HG02571 (cell line): ENCODE measurements at regions not wholly inside any gene's neighbourhood (a gene's known extent, or its start where the extent isn't known, plus 50 kb on each side); places are given as distances from the start of the nearest gene placed in this dataset.
"Not testable (repeated sequence)": the region's sequence is repeated elsewhere in the genome, so short reads cannot be mapped to it uniquely, and the experiment has no call there.

Experiments used
- ATAC-seq: cut with Tn5 transposase; IDR thresholded peaks from one replicate; pipeline ENCODE4 v1.9.1; 2021; ENCODE audit warnings: mild to moderate bottlenecking, moderate library complexity; ENCODE audit not compliant: unreplicated experiment

GRCh38 chr4:126853715-126854114 lies 779.0 kb upstream of the INTU start:
- no peak for ATAC-seq

- ATAC-seq: no peak
Observed at GRCh38 chr4:126856906-126857305, 775.9 kb upstream of the INTU start.

GRCh38 chr4:126859314-126859713 lies 773.4 kb upstream of the INTU start:
- no peak for ATAC-seq

- ATAC-seq: no peak
Observed at GRCh38 chr4:126859872-126860271, 772.9 kb upstream of the INTU start.

- no peak for ATAC-seq
Observed at GRCh38 chr4:126860308-126860707, 772.4 kb upstream of the INTU start.

GRCh38 chr4:126869967-126870366 lies 762.8 kb upstream of the INTU start:
- no peak for ATAC-seq

- ATAC-seq: no peak
Observed at GRCh38 chr4:126871810-126872209, 760.9 kb upstream of the INTU start.

- no peak for ATAC-seq
Observed at GRCh38 chr4:126874533-126874932, 758.2 kb upstream of the INTU start.

- ATAC-seq: no peak
Observed at GRCh38 chr4:126888968-126889367, 743.8 kb upstream of the INTU start.

- ATAC-seq: no peak
Observed at GRCh38 chr4:126890383-126890782, 742.4 kb upstream of the INTU start.

GRCh38 chr4:126890994-126891393 lies 741.8 kb upstream of the INTU start:
- ATAC-seq: no peak

GRCh38 chr4:126894963-126895362 lies 737.8 kb upstream of the INTU start:
- ATAC-seq: no peak

- no peak for ATAC-seq
Observed at GRCh38 chr4:126895988-126896570, 736.7 kb upstream of the INTU start.

- no peak for ATAC-seq
Observed at GRCh38 chr4:126897038-126897437, 735.7 kb upstream of the INTU start.

- no peak for ATAC-seq
Observed at GRCh38 chr4:126898815-126899214, 733.9 kb upstream of the INTU start.

GRCh38 chr4:126899331-126899801 lies 733.4 kb upstream of the INTU start:
- no peak for ATAC-seq

GRCh38 chr4:126906466-126906865 lies 726.3 kb upstream of the INTU start:
- no peak for ATAC-seq

GRCh38 chr4:126907389-126907788 lies 725.4 kb upstream of the INTU start:
- no peak for ATAC-seq

GRCh38 chr4:126916049-126916625 lies 716.6 kb upstream of the INTU start:
- no peak for ATAC-seq

GRCh38 chr4:126916626-126917140 lies 716.1 kb upstream of the INTU start:
- ATAC-seq: no peak

GRCh38 chr4:126922328-126922938 lies 710.3 kb upstream of the INTU start:
- ATAC-seq: not testable (repeated sequence)

GRCh38 chr4:126924237-126924636 lies 708.5 kb upstream of the INTU start:
- ATAC-seq: no peak
